Anterior cingulate cortex (tissue), 58 donors: ENCODE measurements at regions not wholly inside any gene's neighbourhood (a gene's known extent, or its start where the extent isn't known, plus 50 kb on each side); places are given as distances from the start of the nearest gene placed in this dataset.
A peak's percentile ranks its signal among the peaks of the same experiment; 100 is the strongest.

Experiments
- DNase-seq, 58 donors: peaks; one replicate each; lab custom pipeline; 2025; lab: John Stamatoyannopoulos, UW

GRCh38 chr12:107884769-107885694 lies 110.5 kb downstream of the ASCL4 start:
- DNase-seq, result peak in 40 of 58 donors; percentile 2 to 64 (median 12)

GRCh38 chr12:107888789-107889188 lies 114.3 kb downstream of the ASCL4 start:
- no peak for DNase-seq

GRCh38 chr12:107891967-107892366 lies 117.5 kb downstream of the ASCL4 start:
- no peak for DNase-seq

GRCh38 chr12:107894589-107894988 lies 120.1 kb downstream of the ASCL4 start:
- no peak for DNase-seq

GRCh38 chr12:107895966-107896365 lies 121.5 kb downstream of the ASCL4 start:
- DNase-seq, result no peak

GRCh38 chr12:107900588-107900987 lies 126.1 kb downstream of the ASCL4 start:
- DNase-seq, result no peak

- DNase-seq, result peak in 28 of 58 donors; percentile 2 to 64 (median 21)
These were observed 129.0 kb downstream of the ASCL4 start for GRCh38 chr12:107903341-107904061.

GRCh38 chr12:107906707-107907106 lies 132.2 kb downstream of the ASCL4 start:
- no peak for DNase-seq

- peak in 40 of 58 donors; percentile 2 to 81 (median 31) for DNase-seq
These were observed 138.0 kb downstream of the ASCL4 start for GRCh38 chr12:107912421-107913004.

GRCh38 chr12:107914460-107914977 lies 140.0 kb downstream of the ASCL4 start:
- no peak for DNase-seq

GRCh38 chr12:107917912-107918800 lies 143.7 kb downstream of the ASCL4 start:
- peak in 9 of 58 donors; percentile 1 to 23 (median 4) for DNase-seq

GRCh38 chr12:107921062-107921461 lies 146.6 kb downstream of the ASCL4 start:
- DNase-seq, result no peak

- no peak for DNase-seq
These were observed 150.6 kb downstream of the ASCL4 start for GRCh38 chr12:107925125-107925524.

GRCh38 chr12:107929436-107929835 lies 154.9 kb downstream of the ASCL4 start:
- DNase-seq, result peak in 1 of 58 donors; percentile 1

- DNase-seq, result no peak
These were observed 157.3 kb downstream of the ASCL4 start for GRCh38 chr12:107931761-107932160.

GRCh38 chr12:107938446-107938845 lies 163.9 kb downstream of the ASCL4 start:
- DNase-seq, result no peak

GRCh38 chr12:107948391-107948945 lies 174.0 kb downstream of the ASCL4 start:
- no peak for DNase-seq

GRCh38 chr12:107951024-107951423 lies 176.5 kb downstream of the ASCL4 start:
- no peak for DNase-seq

GRCh38 chr12:107955966-107956643 lies 173.0 kb upstream of the WSCD2 start:
- DNase-seq, result no peak
